Colonic mucosa (tissue), 4 donors: ENCODE measurements at regions not wholly inside any gene's neighbourhood (a gene's known extent, or its start where the extent isn't known, plus 50 kb on each side); places are given as distances from the start of the nearest gene placed in this dataset.
"Not testable (repeated sequence)": the region's sequence is repeated elsewhere in the genome, so short reads cannot be mapped to it uniquely, and the experiment has no call there.

Experiments used
- DNase-seq: peaks from one replicate; pipeline ENCODE4 v3.0.0-alpha.2; 2020
- H3K27ac ChIP-seq: fragments of 200-600 bp; one replicate; pipeline ENCODE4 v1.8.0; 2021
- H3K27me3 ChIP-seq: fragments of 200-600 bp; one replicate; pipeline ENCODE4 v1.8.0; 2021
- H3K36me3 ChIP-seq: fragments of 200-600 bp; one replicate; pipeline ENCODE4 v1.8.0; 2021
- H3K4me1 ChIP-seq: fragments of 200-600 bp; one replicate; pipeline ENCODE4 v1.8.0; 2021; ENCODE audit warnings: mild to moderate bottlenecking
- H3K4me3 ChIP-seq: fragments of 200-600 bp; one replicate; pipeline ENCODE4 v1.8.0; 2021
- H3K9ac ChIP-seq, 2 donors: one replicate each; pipeline ENCODE4 v1.7.0; 2013; ENCODE audit warnings: control low read depth in 2 of 2, low read depth in 2 of 2, low read length in 2 of 2
- H3K9me3 ChIP-seq: fragments of 200-600 bp; one replicate; pipeline ENCODE4 v1.8.0; 2021
- intact Hi-C: fragments of 100-400 bp; cut with DNase I; formaldehyde crosslinking; loops from one replicate; pipeline ENCODE4 v1.14.1; 2022
- TF ChIP-seq, protein P1 (sequence below): fragments of 200-600 bp; IDR thresholded peaks from one replicate; pipeline ENCODE4 v1.8.0; 2022; ENCODE audit warnings: antibody characterized with exemption, mild to moderate bottlenecking
- donor health status: healthy.
- donor health status: DM: no; HTN: no; CAD: no.
- donor health status: DM: no; HTN: no; CAD: no.

DNA sequence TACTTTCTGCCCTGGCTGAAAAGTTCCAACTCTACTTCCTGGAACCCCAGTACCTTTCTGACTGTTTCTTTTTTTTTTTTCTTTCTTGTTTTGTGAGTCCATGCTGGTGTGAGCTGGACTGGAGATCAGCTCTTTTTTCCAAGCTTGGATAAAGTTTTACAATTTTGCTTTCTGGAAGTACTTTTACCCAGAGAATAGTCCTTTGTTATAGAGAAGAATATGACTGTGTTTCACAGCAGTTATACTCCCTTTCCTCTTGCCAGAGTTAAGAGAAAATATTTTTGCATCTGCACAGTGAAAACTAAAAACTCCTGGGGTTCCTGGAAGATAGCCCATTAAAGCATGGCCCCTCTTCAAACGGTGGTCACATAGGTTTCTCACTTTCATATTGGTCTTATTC lies 1100.6 kb downstream of the OTOL1 start:
- Histone ChIP-seq H3K36me3 (no peaks in the 10 kb centered on the region), H3K4me1 (no peaks in the 10 kb centered on the region), H3K4me3 (no peak overlapping the region), H3K9me3 (no peaks in the 10 kb centered on the region), H3K27ac (no peak overlapping the region), H3K27me3 (no peaks in the 10 kb centered on the region), H3K9ac (no peak overlapping the region)
- intact Hi-C loops = no loop called here
- DNase-seq = no peak
- TF ChIP-seq, protein P1, sequence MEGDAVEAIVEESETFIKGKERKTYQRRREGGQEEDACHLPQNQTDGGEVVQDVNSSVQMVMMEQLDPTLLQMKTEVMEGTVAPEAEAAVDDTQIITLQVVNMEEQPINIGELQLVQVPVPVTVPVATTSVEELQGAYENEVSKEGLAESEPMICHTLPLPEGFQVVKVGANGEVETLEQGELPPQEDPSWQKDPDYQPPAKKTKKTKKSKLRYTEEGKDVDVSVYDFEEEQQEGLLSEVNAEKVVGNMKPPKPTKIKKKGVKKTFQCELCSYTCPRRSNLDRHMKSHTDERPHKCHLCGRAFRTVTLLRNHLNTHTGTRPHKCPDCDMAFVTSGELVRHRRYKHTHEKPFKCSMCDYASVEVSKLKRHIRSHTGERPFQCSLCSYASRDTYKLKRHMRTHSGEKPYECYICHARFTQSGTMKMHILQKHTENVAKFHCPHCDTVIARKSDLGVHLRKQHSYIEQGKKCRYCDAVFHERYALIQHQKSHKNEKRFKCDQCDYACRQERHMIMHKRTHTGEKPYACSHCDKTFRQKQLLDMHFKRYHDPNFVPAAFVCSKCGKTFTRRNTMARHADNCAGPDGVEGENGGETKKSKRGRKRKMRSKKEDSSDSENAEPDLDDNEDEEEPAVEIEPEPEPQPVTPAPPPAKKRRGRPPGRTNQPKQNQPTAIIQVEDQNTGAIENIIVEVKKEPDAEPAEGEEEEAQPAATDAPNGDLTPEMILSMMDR = no peak

DNA sequence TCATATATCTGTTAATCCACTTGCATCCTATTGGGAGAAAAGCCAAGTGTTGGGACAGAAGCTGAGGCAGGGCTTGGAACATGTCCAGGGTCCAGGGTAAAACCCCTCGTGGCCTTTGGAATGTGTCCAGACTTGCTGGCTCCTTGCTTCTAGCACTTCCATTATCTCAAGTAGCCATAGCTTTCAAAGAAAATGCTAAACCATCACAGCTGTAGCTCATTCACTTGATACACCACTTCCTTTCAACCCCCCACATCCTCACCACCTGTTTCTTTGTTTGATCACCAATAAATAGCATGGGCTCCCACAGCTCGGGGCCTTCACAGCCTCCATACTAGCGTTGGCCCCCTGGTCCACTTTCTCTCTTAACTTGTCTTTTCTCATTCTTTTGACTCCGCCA lies 1101.9 kb downstream of the OTOL1 start:
- H3K9ac ChIP-seq, intact Hi-C loops, DNase-seq, H3K36me3 ChIP-seq, H3K4me1 ChIP-seq, H3K27ac ChIP-seq, H3K27me3 ChIP-seq, H3K4me3 ChIP-seq, H3K9me3 ChIP-seq: not testable (repeated sequence)

DNA sequence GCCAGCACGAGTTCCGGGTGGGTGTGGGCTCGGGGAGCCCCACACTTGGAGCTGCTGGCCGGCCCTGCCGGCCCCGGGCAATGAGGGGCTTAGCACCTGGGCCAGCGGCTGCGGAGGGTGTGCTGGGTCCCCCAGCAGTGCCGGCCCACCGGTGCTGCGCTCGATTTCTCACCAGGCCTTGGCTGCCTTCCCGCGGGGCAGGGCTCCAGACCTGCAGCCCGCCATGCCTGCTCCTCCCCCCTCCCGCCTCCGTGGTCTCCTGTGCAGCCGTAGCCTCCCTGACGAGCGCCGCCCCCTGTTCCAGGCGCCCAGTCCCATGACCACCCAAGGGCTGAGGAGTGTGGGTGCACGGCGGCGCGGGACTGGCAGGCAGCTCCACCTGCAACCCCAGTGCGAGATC lies 1103.1 kb downstream of the OTOL1 start:
- H3K4me1 ChIP-seq, H3K27ac ChIP-seq, H3K9ac ChIP-seq, H3K4me3 ChIP-seq, H3K9me3 ChIP-seq, H3K36me3 ChIP-seq, DNase-seq, intact Hi-C loops, H3K27me3 ChIP-seq: not testable (repeated sequence)

DNA sequence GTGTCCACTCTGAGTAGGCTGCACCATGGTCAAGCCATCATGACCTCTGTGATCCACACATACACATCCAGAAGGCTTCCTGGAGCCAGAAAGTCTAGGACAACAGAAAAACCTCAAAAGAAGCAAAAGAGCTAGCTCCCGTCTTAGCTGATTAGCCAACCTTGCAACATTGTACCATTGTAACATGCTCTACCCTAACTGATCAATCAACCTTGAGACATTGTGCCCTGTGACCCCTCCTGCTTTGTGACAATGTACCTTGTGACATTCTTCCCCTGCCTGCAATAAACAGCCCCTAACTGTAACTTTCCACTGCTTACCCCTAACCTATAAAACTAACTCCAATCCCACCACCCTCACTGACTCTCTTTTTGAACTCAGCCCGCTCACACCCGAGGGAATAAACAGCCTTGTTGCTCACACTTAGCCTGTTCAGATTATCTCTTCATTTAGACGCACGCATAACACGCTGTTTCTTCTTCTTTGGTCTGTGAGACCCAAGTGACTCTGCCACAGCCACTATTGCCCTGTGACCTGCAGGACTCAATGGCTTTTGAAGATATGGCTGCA lies 1104.6 kb downstream of the OTOL1 start:
- TF ChIP-seq, protein P1 = no peak
- no peaks in the 10 kb centered on the region for H3K36me3 ChIP-seq
- no peaks in the 10 kb centered on the region for H3K9me3 ChIP-seq
- H3K9ac ChIP-seq = no peak overlapping the region
- H3K4me3 ChIP-seq = no peak overlapping the region
- intact Hi-C loops = no loop called here
- no peak overlapping the region for H3K27ac ChIP-seq
- no peaks in the 10 kb centered on the region for H3K27me3 ChIP-seq
- no peak for DNase-seq
- no peaks in the 10 kb centered on the region for H3K4me1 ChIP-seq

DNA sequence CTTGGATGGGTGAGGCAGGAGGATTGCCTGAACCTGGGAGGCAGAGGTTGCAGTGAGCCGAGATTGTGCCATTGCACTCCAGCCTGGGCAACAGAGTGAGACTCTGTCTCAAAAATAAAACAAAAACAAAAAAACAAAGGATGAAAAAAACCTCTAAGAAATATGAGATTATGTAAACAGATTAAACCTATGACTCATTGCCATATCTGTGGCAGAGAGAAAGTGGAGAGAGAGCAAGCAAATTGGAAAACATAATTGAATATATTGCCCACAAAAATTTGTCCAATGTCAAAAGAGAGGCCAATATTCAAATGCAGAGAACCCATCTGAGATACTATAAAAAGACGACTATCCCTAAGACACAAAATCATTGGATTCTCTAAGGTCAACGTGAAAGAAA lies 1106.0 kb downstream of the OTOL1 start:
- TF ChIP-seq, protein P1 = no peak
- Histone ChIP-seq H3K4me3 (no peak overlapping the region), H3K27me3 (no peaks in the 10 kb centered on the region), H3K36me3 (no peaks in the 10 kb centered on the region), H3K27ac (no peak overlapping the region), H3K9me3 (no peaks in the 10 kb centered on the region), H3K4me1 (no peaks in the 10 kb centered on the region), H3K9ac (no peak overlapping the region)
- DNase-seq = no peak
- intact Hi-C loops = no loop called here

DNA sequence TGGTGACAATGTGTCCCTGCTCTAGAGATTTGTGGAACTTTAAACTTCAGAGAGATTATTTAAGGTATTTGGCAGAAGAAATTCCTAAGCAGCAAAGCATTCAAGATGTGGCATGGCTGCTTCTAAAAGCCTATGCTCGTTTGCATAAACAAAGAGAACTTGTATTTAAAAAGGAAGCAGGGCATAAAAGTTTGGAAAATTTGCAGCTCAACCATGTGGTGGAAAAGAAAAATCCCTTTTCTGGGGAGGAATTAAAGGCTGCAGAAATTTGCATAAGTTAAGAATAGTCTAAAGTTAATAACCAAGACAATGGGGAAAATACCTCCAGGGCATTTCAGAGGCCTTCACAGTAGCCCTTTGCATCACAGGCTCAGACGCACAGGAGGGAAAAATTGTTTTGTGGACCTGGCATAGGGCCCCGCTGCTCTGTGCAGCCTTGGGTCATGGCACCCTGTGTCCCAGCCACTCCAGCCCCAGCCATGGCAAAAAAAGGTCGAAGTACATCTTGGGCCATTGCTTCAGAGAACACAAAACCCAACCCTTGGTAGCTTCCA lies 1109.1 kb downstream of the OTOL1 start:
- Histone ChIP-seq H3K9me3 (no peaks in the 10 kb centered on the region), H3K27me3 (no peaks in the 10 kb centered on the region), H3K4me3 (no peak overlapping the region), H3K4me1 (no peaks in the 10 kb centered on the region), H3K27ac (no peak overlapping the region), H3K36me3 (no peaks in the 10 kb centered on the region), H3K9ac (no peak overlapping the region)
- intact Hi-C loops = no loop called here
- TF ChIP-seq, protein P1 = no peak
- DNase-seq = no peak
